Mucosa of descending colon (tissue), 3 donors: ENCODE measurements at regions not wholly inside any gene's neighbourhood (a gene's known extent, or its start where the extent isn't known, plus 50 kb on each side); places are given as distances from the start of the nearest gene placed in this dataset.

Experiments used
- ATAC-seq: fragments of 200-7000 bp; cut with Tn5 transposase; one replicate; pipeline ENCODE4 v1.9.1; 2020; ENCODE audit warnings: mild to moderate bottlenecking, moderate library complexity
- DNase-seq, 3 donors: peaks; one replicate each; pipeline ENCODE4 v3.0.0-alpha.2; 2020
- H3K36me3 ChIP-seq: fragments of 200-600 bp; one replicate; pipeline ENCODE4 v1.8.0; 2021; ENCODE audit warnings: low read depth, mild to moderate bottlenecking
- H3K4me1 ChIP-seq: fragments of 200-600 bp; one replicate; pipeline ENCODE4 v1.8.0; 2021; ENCODE audit warnings: low read depth, mild to moderate bottlenecking
- H3K4me3 ChIP-seq: fragments of 200-600 bp; one replicate; pipeline ENCODE4 v1.8.0; 2021; ENCODE audit warnings: mild to moderate bottlenecking
- H3K9me3 ChIP-seq: fragments of 200-600 bp; one replicate; pipeline ENCODE4 v1.8.0; 2021; ENCODE audit warnings: mild to moderate bottlenecking
- intact Hi-C, 2 donors: fragments of 100-400 bp; cut with DNase I in 1 of 2; cut with micrococcal nuclease in 1 of 2; formaldehyde crosslinking; loops; one replicate each; pipeline versions ENCODE4 v1.11.0 to v1.11.1; 2022; cut with DNase I, micrococcal nuclease
- TF ChIP-seq, protein P1 (sequence below): fragments of 200-600 bp; IDR thresholded peaks from one replicate; pipeline ENCODE4 v1.8.0; 2022; ENCODE audit warnings: antibody characterized with exemption, mild to moderate bottlenecking
- donor health status: DM: no; HTN: no; CAD: no; lungs with moderate emphysema.
- donor health status: DM: no; HTN: no; CAD: no.
- donor health status: DM: no; HTN: yes; CAD: no.

DNA sequence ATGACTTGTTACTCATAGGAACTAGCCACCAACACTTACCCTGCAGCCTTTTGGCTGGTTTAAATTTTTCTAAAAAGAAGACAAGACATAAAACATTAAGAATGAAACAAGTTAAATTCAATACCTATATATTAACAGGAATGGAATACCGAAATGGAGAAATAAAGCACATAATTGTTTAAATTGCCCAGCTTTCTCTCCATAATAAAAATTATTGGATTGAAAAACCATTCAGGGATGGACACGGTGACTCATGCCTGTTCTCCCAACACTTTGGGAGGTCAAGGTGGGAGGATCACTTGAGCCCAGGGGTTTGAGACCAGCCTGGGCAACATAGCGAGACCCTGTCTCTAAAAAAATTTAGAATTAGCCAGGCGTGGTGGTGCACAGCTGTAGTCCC, 179.4 kb upstream of the MKLN1 start:
- DNase-seq (no peak), ATAC-seq (no peak)
- Histone ChIP-seq H3K36me3 (no peaks in the 10 kb centered on the region), H3K4me3 (no peak overlapping the region), H3K4me1 (no peaks in the 10 kb centered on the region), H3K9me3 (no peaks in the 10 kb centered on the region)
- TF ChIP-seq, protein P1, sequence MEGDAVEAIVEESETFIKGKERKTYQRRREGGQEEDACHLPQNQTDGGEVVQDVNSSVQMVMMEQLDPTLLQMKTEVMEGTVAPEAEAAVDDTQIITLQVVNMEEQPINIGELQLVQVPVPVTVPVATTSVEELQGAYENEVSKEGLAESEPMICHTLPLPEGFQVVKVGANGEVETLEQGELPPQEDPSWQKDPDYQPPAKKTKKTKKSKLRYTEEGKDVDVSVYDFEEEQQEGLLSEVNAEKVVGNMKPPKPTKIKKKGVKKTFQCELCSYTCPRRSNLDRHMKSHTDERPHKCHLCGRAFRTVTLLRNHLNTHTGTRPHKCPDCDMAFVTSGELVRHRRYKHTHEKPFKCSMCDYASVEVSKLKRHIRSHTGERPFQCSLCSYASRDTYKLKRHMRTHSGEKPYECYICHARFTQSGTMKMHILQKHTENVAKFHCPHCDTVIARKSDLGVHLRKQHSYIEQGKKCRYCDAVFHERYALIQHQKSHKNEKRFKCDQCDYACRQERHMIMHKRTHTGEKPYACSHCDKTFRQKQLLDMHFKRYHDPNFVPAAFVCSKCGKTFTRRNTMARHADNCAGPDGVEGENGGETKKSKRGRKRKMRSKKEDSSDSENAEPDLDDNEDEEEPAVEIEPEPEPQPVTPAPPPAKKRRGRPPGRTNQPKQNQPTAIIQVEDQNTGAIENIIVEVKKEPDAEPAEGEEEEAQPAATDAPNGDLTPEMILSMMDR = no peak
- intact Hi-C loops = no loop called here

DNA sequence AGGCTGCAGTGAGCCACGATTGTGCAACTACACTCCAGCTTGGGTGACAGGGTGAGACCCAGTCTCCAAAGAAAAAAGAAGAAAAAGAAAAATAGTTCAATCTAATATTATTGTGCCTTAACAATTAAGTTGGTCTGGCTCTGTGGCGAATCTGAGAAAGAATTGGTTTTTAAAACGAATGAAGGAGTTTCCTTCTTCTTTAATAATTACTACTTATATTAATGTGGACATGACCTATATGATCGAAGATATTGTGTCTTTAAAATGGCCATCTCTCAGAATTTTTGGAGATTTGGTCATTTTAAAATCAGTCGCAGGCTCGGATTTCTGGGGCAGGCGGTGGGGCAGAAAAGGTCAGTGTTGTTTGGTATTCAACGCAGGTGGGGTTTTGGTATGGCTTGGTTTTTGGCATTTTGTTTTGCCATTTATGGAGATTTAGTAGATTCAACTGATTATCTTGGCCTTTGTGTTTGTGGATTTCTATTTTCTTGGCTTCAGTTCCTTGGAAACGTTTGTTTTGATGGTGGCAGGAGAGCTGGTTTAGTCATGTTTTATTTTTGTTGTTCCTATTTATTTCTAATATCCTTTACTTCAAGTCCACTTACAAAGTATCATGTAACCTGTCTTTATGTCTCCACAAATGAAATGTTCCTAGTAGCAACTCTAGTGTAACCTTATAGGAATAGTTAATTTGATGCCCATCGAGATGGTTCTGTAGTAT, 178.8 kb upstream of the MKLN1 start:
- Histone ChIP-seq H3K4me3 (no peak overlapping the region), H3K4me1 (no peaks in the 10 kb centered on the region), H3K9me3 (no peaks in the 10 kb centered on the region), H3K36me3 (no peaks in the 10 kb centered on the region)
- DNase-seq (no peak), ATAC-seq (no peak)
- intact Hi-C loops = no loop called here
- TF ChIP-seq, protein P1 = no peak

DNA sequence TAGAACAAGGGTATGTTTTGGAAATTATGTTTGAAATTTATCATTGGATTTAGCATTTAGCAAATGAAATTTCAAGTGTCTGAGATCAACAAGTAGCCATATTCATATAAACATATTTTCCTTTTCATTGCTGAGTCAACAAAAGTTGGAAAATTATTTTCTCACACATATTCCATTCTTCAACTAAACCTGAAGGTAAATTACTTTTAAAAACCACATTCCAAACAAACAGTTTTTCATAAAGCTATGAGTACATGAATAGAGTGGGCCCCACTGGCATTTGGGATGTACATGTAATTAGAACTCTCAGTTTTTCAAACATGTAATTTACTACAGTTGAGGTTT, 178.3 kb upstream of the MKLN1 start:
- TF ChIP-seq, protein P1 = no peak
- H3K4me1 ChIP-seq = no peaks in the 10 kb centered on the region
- intact Hi-C loops = no loop called here
- DNase-seq (no peak), ATAC-seq (no peak)
- no peaks in the 10 kb centered on the region for H3K36me3 ChIP-seq
- H3K4me3 ChIP-seq = no peak overlapping the region
- no peaks in the 10 kb centered on the region for H3K9me3 ChIP-seq

DNA sequence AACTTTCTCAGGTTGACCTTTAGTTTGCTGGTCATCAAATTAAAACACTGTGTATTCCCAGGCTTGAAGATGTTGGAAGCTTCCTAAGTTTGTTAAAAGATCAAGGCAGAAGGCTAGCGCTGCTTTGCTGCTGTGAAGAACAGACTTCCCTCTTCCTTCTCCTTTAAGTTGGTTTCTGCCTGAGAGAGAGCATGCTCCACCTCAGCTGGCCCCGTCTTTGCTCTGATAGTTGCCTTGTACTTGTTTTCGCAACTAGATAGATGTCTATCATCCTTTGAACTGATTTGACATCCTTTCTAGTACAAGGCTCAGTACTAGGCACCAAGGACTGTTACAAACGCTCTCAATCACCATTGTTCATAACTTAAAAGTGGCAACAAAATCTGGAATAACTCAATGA, 177.8 kb upstream of the MKLN1 start:
- Histone ChIP-seq H3K9me3 (no peaks in the 10 kb centered on the region), H3K36me3 (no peaks in the 10 kb centered on the region), H3K4me1 (no peaks in the 10 kb centered on the region), H3K4me3 (no peak overlapping the region)
- TF ChIP-seq, protein P1 = no peak
- DNase-seq (no peak), ATAC-seq (no peak)
- intact Hi-C loops = no loop called here

DNA sequence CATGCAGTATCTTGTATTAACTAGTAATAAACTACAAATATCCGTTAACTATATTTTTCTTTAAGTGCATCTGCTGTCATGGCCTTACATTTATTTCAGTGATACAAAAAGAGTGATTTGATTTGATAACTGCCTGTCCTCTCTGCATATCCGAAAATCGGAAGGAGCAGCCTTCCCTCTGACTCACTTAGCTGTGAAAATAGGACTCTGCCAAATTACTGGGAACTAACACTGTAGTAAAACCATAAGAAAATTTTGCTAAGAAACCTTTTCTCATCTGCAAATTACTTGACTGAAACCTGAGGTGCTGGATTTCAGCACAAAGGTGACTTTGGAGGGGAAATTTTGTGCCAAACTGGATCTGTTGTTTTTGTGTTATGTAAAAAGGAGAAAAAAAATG, 176.6 kb upstream of the MKLN1 start:
- Histone ChIP-seq H3K4me1 (no peaks in the 10 kb centered on the region), H3K36me3 (no peaks in the 10 kb centered on the region), H3K9me3 (no peaks in the 10 kb centered on the region), H3K4me3 (no peak overlapping the region)
- TF ChIP-seq, protein P1 = no peak
- intact Hi-C loops = no loop called here
- DNase-seq (no peak), ATAC-seq (no peak)

DNA sequence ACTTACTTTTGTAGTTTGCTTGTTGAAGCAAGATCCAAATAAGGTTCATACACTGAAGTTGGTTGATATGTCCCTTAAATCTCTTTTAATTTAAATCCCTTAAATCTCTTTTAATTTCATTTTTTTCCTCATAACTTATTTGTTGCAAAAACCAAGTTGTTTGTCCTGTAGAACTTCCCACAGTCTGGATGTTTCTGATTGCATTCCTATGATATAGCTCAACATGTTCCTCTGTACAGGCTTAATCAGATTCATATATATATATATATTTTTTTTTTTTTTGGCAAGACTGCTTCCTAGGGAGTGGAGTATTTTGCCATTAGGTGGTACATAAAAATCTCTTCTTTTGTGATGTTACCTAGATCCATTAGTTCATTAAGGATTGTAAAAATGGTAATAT, 174.9 kb upstream of the MKLN1 start:
- DNase-seq (no peak), ATAC-seq (no peak)
- H3K4me3 ChIP-seq = no peak overlapping the region
- H3K36me3 ChIP-seq = no peaks in the 10 kb centered on the region
- H3K4me1 ChIP-seq = no peaks in the 10 kb centered on the region
- intact Hi-C loops = no loop called here
- TF ChIP-seq, protein P1 = no peak
- no peaks in the 10 kb centered on the region for H3K9me3 ChIP-seq
